ENCODE measurements at regions not wholly inside any gene's neighbourhood (a gene's known extent, or its start where the extent isn't known, plus 50 kb on each side); places are given as distances from the start of the nearest gene placed in this dataset.
"Not testable (repeated sequence)": the region's sequence is repeated elsewhere in the genome, so short reads cannot be mapped to it uniquely, and the experiment has no call there.

DNA sequence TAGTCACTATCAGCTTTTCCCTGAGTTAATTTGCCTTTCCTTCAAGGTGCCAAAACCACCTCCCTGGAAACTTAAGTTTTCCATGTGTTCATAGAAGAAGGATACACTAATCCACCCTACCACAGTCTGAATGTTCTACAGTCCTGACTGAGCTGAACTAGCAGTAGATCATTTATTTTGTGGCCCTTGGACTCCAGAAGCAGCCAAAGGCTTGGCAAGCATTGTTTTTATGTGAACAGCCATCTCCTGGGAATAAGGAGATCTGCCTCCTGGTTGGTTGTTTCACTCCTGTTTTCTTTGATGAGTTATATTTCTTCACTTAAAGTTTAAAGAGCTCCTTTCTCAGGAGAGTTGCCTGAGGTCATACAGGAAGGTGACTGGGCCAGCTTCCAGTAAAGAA, 634.6 kb upstream of the SOX9 start:
- H3K4me3 Mint-ChIP-seq, result no peak overlapping the region

GRCh38 chr17:71488851-71489250, 632.0 kb upstream of the SOX9 start:
- Mint-ChIP-seq H3K27me3 (no peaks in the 10 kb centered on the region), H3K27ac (no peak overlapping the region), H3K36me3 (ENCODE audit: low read depth) (no peaks in the 10 kb centered on the region), H3K9me3 (peaks cover 5% of the 10 kb centered on the region), H3K4me3 (no peak overlapping the region), H3K4me1 (no peaks in the 10 kb centered on the region)
- no peak for DNase-seq
- no peak for ATAC-seq

More for the DNA sequence above, 634.6 kb upstream of the SOX9 start:
- no peaks in the 10 kb centered on the region for H3K36me3 Mint-ChIP-seq (ENCODE audit: low read depth)
- H3K27me3 Mint-ChIP-seq, result no peaks in the 10 kb centered on the region
- no peaks in the 10 kb centered on the region for H3K4me1 Mint-ChIP-seq
- H3K9me3 Mint-ChIP-seq, result no peaks in the 10 kb centered on the region
- H3K27ac Mint-ChIP-seq, result no peak overlapping the region
- DNase-seq (no peak), ATAC-seq (no peak)

DNA sequence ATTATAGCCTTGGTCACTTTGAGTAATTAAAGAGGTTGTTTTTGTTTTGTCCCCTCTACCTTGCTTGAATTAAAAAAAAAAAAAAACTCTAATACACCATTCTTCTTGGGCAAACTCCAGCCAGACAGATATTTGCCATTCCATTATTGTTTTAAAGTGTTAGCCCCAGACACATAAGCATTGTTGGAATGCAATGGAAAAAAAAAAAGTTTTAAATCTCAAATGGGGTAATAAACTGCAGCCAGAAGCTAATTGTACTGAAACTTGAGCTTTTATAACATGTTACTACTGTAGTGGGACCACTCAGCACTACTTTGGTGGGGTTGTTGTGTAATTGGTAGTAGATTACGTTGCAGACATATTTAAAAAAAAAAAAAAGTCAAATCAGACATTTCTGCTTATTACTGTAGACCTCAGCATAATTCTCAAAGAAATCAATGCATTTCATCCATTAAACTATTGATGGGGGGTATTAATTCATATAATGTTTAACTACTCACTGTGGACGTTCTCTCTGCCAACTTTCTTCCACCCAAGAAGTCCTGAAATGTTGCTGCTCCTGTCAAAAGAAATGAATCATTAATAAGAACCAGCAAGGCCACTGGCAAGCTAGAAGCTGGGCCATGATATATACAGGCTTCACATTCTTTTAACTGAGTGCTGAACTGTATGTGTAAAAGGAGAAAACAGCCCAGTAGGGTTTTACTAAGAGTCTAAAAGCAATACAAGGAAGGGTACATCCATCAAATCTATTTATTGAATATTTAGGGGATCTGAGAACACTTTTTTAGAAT, 626.6 kb upstream of the SOX9 start:
- Mint-ChIP-seq H3K27ac (no peak overlapping the region), H3K27me3 (no peaks in the 10 kb centered on the region), H3K4me3 (no peak overlapping the region), H3K4me1 (no peaks in the 10 kb centered on the region), H3K36me3 (ENCODE audit: low read depth) (no peaks in the 10 kb centered on the region), H3K9me3 (peaks cover 5% of the 10 kb centered on the region)
- ATAC-seq (no peak), DNase-seq (no peak)

GRCh38 chr17:71495420-71495819, 625.4 kb upstream of the SOX9 start:
- Mint-ChIP-seq H3K27ac (no peak overlapping the region), H3K36me3 (ENCODE audit: low read depth) (no peaks in the 10 kb centered on the region), H3K4me3 (no peak overlapping the region), H3K4me1 (no peaks in the 10 kb centered on the region), H3K9me3 (peaks cover 5% of the 10 kb centered on the region), H3K27me3 (no peaks in the 10 kb centered on the region)
- DNase-seq (no peak), ATAC-seq (no peak)

DNA sequence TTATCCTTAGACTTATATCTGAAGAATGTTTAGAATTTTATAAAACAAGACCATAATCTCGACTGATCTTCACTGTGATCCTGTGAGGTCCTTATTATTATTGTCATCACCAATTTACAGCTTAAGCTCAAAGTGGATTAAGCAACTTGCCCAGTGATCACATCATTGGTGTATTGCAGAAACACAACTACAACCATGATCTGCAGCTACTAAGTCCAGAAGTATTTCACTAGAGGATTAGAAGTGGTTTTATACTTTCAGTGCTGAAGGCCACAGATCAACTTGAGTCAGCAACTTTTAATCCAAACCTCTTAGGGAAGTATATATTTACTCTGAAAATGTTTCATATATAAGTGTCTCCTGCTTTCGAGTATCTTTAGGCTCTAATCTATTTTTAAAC, 624.3 kb upstream of the SOX9 start:
- ATAC-seq, result no peak
- Mint-ChIP-seq H3K4me1 (no peaks in the 10 kb centered on the region), H3K36me3 (ENCODE audit: low read depth) (no peaks in the 10 kb centered on the region), H3K9me3 (peaks cover 5% of the 10 kb centered on the region), H3K4me3 (no peak overlapping the region), H3K27me3 (no peaks in the 10 kb centered on the region), H3K27ac (no peak overlapping the region)
- DNase-seq, result no peak

GRCh38 chr17:71500761-71501555, 619.9 kb upstream of the SOX9 start:
- H3K4me1 Mint-ChIP-seq, result no peaks in the 10 kb centered on the region
- no peak for DNase-seq
- no peak for ATAC-seq

DNA sequence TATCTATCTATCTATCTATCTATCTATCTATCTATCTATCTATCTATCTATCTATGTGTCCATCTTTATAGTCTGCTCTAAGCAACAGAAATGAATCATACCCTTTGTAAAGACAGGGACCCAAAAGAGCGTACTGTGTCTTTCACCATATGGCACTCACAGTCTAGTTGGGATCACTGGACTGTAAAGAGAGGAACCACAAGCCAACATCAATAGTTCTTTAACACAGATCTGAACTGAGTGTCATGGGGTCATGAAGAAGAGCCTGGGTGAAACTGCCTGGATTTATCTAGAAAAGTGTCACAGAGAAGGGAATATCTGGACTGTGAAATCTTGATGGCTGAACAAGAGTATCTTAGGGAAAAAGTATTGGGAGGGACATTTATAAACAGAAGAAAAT, 619.1 kb upstream of the SOX9 start:
- Mint-ChIP-seq H3K27me3 (no peaks in the 10 kb centered on the region), H3K27ac (no peak overlapping the region), H3K4me3 (no peak overlapping the region), H3K36me3 (ENCODE audit: low read depth) (no peaks in the 10 kb centered on the region), H3K4me1 (no peaks in the 10 kb centered on the region), H3K9me3 (peaks cover 5% of the 10 kb centered on the region)
- DNase-seq, result no peak
- no peak for ATAC-seq

More at GRCh38 chr17:71500761-71501555, 619.9 kb upstream of the SOX9 start:
- Mint-ChIP-seq H3K27ac (no peak overlapping the region), H3K27me3 (no peaks in the 10 kb centered on the region), H3K4me3 (no peak overlapping the region), H3K9me3 (peaks cover under 1% of the 10 kb centered on the region), H3K36me3 (ENCODE audit: low read depth) (no peaks in the 10 kb centered on the region)

DNA sequence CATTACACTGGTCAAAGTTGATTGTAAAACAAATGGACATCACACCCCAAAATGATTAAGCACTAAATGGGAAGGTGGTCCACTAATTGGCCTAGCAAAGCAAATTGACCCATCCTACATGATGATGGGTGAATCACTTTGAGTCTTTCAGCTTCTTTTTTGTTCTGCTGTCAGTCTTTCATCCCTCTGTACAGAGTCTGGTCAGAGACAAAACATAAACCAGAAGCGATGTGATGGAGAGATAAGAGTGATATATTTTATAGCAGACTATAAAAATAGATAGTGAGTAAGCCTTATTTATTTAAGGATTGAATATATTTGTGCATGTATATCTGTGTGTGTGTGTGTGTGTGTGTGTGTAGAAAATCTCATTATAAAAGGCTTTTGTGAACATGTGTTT, 618.4 kb upstream of the SOX9 start:
- H3K4me3 Mint-ChIP-seq, result no peak overlapping the region
- no peak for ATAC-seq
- no peaks in the 10 kb centered on the region for H3K36me3 Mint-ChIP-seq (ENCODE audit: low read depth)
- H3K4me1 Mint-ChIP-seq, result no peaks in the 10 kb centered on the region
- H3K27ac Mint-ChIP-seq, result no peak overlapping the region
- H3K27me3 Mint-ChIP-seq, result no peaks in the 10 kb centered on the region
- H3K9me3 Mint-ChIP-seq, result peaks cover 5% of the 10 kb centered on the region
- DNase-seq, result no peak

GRCh38 chr17:71503710-71504465, 616.9 kb upstream of the SOX9 start:
- Mint-ChIP-seq H3K36me3 (ENCODE audit: low read depth) (no peaks in the 10 kb centered on the region), H3K9me3 (peaks cover 5% of the 10 kb centered on the region), H3K4me3 (no peak overlapping the region), H3K27ac (no peak overlapping the region), H3K4me1 (no peaks in the 10 kb centered on the region), H3K27me3 (no peaks in the 10 kb centered on the region)
- DNase-seq, result no peak
- no peak for ATAC-seq

GRCh38 chr17:71505200-71505599, 615.6 kb upstream of the SOX9 start:
- ATAC-seq, result no peak
- no peak for DNase-seq
- H3K27ac Mint-ChIP-seq, result no peak overlapping the region
- H3K36me3 Mint-ChIP-seq (ENCODE audit: low read depth), result no peaks in the 10 kb centered on the region
- no peaks in the 10 kb centered on the region for H3K27me3 Mint-ChIP-seq
- peaks cover 5% of the 10 kb centered on the region for H3K9me3 Mint-ChIP-seq
- H3K4me3 Mint-ChIP-seq, result no peak overlapping the region
- H3K4me1 Mint-ChIP-seq, result no peaks in the 10 kb centered on the region

DNA sequence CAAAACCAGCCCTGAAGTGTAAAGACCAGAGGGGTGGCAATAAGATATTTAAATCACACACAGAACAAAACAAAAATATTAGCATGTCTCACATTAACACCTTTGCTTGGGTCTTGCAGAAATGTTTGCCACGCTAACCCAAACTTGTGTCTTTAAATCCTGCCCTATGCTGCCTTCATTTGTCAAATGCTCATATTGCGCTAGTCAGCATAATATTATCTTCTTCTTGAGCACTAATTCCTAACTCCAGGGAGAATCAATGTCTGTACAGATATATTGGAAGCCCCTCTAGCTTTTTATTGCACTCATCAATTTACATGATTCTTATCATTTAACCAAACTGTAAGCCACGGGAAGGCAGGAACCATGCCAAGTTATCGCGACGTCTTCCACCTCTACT, 614.8 kb upstream of the SOX9 start:
- no peak overlapping the region for H3K4me3 Mint-ChIP-seq
- DNase-seq (no peak), ATAC-seq (no peak)
- H3K4me1 Mint-ChIP-seq, result no peaks in the 10 kb centered on the region
- no peaks in the 10 kb centered on the region for H3K36me3 Mint-ChIP-seq (ENCODE audit: low read depth)
- H3K27ac Mint-ChIP-seq, result no peak overlapping the region
- H3K27me3 Mint-ChIP-seq, result no peaks in the 10 kb centered on the region
- peaks cover 5% of the 10 kb centered on the region for H3K9me3 Mint-ChIP-seq

DNA sequence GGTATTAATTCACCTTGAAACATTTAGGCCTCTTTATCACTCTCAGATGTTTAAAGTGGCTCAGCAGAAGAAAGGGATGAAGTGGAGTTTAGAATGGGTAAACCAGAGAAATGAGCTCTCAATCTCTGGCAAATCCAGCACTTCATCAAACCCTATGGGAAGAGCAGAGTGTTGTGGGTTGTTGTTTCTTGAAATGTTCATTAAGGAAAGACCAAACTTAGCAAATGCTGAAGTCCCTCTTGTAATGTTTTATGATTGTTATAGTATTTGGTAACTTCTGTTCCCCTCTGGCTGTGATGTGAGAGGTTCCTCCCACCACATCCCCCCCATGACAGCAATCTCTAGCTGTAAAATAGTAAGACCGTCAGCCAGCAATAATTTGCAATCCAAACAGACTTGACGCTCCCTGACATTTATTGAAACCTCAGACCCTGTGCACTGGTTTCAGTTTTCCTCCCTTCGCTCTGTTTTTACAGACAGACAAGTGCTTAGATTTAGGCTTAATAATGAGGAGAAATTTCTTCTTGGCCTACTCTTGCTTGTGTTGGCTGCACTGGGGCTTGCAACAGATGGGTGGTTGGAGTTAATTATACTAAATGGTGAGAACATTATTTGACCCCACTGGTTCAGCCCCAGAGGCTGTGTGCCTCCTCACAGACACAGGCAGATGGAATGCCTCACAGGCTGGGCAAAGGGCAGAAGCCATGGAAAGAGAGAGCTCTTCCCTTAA, 609.4 kb upstream of the SOX9 start:
- ATAC-seq, result no peak
- Mint-ChIP-seq H3K27me3 (no peaks in the 10 kb centered on the region), H3K27ac (no peak overlapping the region), H3K4me3 (no peak overlapping the region), H3K9me3 (no peaks in the 10 kb centered on the region), H3K4me1 (no peaks in the 10 kb centered on the region), H3K36me3 (ENCODE audit: low read depth) (no peaks in the 10 kb centered on the region)
- no peak for DNase-seq

DNA sequence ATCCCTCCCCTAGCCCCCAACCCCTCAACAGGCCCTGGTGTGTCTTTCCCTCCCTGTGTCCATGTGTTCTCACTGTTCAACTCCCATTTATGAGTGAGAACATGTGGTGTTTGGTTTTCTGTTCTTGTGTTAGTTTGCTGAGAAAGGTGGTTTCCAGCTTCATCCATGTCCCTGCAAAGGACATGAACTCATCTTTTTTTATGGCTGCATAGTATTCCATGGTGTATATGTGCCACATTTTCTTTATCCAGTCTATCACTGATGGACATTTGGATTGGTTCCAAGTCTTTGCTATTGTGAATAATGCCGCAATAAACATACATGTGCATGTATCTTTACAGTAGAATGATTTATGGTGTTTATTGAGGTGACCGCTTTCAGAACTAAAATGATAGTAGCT, 607.1 kb upstream of the SOX9 start:
- not testable (repeated sequence) for H3K4me3 Mint-ChIP-seq; H3K9me3 Mint-ChIP-seq; H3K27me3 Mint-ChIP-seq; DNase-seq; H3K36me3 Mint-ChIP-seq (ENCODE audit: low read depth); H3K27ac Mint-ChIP-seq; H3K4me1 Mint-ChIP-seq; ATAC-seq

- no peaks in the 10 kb centered on the region for H3K36me3 Mint-ChIP-seq (ENCODE audit: low read depth)
- H3K27me3 Mint-ChIP-seq, result no peaks in the 10 kb centered on the region
- no peak overlapping the region for H3K4me3 Mint-ChIP-seq
- ATAC-seq, result no peak
- H3K9me3 Mint-ChIP-seq, result no peaks in the 10 kb centered on the region
- no peak overlapping the region for H3K27ac Mint-ChIP-seq
- H3K4me1 Mint-ChIP-seq, result no peaks in the 10 kb centered on the region
- no peak for DNase-seq
Measured at GRCh38 chr17:71516149-71516548, 604.7 kb upstream of the SOX9 start.

Measured in activated naive CD8-positive, alpha-beta T cell treated with anti-CD3 and anti-CD28 coated beads, Interleukin-2, amount 50 U/mL, for 24 hours (primary cell).